Embryonic facial prominence (tissue), 1 donor: ENCODE measurements at regions not wholly inside any gene's neighbourhood (a gene's known extent, or its start where the extent isn't known, plus 50 kb on each side); places are given as distances from the start of the nearest gene placed in this dataset.

Experiments used
- DNase-seq: peaks from one replicate; pipeline ENCODE4 v3.0.0-alpha.2; 2016; ENCODE audit errors: extremely low spot score

DNA sequence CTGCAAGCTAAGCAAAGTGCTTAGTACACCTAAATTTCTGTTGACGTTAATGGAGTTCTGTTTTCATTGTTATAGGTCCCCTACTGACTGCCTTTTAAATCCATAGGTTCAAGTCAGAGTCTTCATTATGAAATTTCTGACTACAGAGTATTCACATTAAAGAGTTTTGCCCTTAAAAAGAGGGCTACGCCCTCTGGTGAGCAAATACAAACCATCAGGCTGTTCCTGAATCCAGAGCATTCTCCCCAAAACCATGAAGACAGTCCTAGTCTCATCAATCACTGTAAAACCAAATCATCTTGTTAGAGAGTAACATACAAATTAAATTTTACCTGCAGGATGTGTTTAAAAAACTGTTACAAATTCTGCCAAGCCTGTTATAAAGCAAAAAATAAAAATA is 1091.7 kb downstream of the TDRD15 start:
- DNase-seq, result no peak

DNA sequence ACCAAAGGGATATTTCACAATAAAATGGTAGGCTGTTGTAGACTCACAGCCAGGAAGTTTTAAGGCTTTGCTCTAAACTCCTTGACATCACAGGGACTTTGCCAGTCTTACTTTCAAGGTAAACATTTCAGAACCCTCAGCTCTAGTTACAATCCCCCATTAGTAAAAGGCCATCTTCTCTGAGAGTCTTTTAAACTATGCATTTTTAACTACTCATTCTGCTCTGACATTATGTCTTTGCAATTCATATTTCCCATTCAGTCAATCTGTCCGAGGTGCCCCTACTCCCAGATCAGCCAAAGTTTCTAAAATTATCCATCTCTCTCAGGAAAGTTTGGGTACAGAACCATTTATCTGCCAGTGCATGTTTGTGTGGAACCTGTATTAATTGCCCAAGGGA is 1094.1 kb downstream of the TDRD15 start:
- DNase-seq, result no peak

DNA sequence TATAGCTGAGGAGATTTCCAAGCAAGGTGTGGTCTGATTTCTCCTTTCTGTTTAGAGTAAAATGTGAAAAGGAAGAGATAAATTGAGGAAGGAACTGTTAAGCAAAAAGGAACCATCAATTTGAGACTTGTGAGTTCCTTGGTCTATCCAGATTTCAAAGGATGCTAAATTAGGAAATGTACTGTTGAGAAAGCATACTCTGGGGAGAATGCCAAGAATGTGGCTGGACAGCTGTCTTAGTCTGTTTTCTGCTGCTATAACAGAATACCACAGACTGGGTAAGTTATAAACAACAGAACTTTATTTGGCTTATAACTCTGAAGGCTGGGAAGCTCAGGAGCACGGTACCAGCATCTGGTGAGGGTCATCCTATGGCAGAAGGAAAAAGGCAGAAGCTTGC is 1097.2 kb downstream of the TDRD15 start:
- DNase-seq, result no peak

DNA sequence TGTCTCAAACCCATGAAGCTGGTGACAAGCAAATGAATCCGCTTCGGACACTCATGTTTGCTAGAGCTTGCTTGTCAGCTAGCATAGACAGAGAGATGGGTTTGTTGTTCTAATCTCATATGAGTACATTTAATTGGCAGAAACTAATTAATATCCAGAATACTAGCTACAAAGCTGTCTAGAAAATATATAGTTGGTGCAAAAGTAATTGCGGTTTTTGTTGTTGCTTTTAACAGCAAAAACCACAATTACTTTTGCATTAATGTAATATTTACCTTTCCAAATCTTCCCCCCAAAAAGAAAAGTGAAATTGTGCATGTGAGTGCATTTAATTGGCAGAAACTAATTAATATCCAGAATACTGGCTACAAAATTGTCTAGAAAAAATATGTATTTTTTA is 1115.2 kb downstream of the TDRD15 start:
- DNase-seq, result no peak

GRCh38 chr2:22247466-22247865 is 1123.7 kb downstream of the TDRD15 start:
- DNase-seq, result no peak

- no peak for DNase-seq
Measured at GRCh38 chr2:22248851-22249250, 1125.1 kb downstream of the TDRD15 start.

DNA sequence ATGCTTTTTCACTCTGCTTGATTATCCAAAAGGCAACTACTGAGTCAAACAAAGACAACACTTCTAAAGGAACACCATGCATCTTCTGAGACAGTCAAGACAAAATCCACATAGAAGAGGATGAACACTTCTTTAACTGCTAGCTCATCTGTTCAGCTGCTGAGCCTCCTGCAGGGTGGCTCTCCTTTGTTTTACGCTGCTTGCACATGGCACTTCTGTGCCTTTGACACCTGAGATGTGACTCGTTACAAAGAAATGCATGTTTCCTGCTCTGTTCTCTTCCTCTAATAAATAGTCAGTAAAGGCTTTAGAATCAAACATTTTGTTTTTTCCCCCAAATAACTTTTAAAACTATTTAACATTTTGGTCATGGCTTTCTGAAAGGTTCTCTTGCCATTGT is 1129.4 kb downstream of the TDRD15 start:
- DNase-seq, result no peak

DNA sequence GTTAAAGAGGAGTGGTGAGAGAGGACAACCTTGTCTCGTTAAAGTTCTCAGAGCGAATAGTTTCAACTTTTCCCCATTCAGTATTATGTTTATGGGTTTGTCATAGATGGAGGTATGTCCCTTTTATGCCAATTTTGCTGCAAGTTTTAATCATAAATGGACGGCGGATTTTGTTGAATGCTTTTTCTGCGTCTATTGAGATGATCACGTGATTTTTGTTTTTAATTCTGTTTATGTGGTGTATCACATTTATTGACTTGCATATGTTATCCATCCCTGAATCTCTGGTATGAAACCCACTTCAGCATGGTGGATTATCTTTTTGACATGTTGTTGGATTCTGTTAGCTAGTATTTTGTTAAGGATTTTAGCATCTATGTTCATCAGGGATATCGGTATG is 1123.8 kb upstream of the KLHL29 start:
- DNase-seq, result no peak

DNA sequence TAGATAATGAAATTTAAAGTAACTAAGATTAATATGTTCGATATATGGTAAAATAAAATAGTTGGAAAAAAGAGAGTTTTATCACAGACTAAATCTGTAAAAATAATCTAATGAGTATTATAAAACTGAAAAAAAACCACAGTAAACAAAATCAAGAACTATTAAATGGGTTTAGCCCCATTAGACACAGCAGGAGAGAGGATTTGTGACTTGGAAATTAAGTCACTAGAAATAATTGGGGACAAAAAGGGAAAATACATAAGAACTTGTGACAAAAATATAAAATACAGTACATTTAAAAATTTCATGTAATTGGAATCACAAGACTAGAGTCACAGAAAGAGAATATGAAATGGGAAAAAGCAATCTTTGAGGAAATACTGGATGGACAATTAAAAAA is 1114.6 kb upstream of the KLHL29 start:
- no peak for DNase-seq

DNA sequence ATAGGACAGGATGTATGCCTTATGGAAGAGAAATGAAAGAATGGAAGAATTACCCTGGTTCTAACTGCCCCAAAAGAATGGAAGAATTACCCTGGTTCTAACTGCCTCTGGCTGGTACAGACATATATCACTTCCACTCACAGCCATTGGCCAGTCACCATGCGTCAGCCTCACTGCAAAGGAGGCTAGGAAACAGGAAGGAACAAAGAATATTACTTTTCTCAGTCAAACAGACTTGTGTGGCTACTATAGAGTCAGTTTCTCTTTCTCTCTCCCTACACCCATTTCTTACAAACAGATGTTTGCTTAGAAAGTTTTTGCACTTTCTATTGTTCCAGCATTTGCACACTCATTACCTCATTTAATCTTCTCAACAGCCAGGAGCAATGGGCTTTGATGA is 1111.1 kb upstream of the KLHL29 start:
- no peak for DNase-seq

DNA sequence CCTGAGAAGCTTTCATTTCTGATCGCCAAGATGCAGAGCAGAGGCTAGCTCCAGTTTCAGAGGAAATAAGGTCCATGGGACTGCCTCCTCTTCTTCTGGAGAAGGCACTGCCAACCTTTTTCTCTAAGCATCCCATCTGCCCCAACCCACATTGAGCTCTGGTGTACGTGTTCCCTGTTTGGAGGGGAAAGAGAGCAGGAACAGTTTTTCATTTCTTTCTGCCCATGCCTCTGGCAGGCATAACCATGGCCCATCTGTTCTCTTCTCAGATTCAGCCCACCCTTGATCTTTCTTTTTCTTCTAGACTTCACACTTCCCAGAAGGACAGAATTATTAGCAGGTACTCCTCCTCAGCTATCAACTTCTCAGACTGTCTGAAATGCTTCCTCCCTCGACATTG is 1110.3 kb upstream of the KLHL29 start:
- DNase-seq, result no peak

DNA sequence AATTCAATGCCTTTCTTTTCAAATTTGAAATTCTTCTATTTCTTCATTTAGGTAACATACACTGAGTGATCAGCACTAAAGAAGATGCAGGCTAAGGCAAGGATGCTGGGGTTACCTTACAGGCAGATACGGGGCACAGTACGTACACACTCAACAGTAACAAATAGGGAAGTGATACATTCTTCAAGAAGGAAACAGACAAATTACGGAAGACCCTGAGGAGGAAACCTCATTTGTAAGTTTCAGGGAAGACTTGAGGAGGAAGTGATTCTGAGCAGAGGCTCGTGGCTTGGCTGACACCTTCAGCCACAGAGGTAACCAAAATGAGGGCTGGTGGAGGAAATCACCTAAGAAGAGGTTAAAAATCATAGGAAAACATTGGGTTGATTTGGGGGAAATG is 1108.3 kb upstream of the KLHL29 start:
- DNase-seq, result no peak

- DNase-seq, result no peak
Measured at GRCh38 chr2:22279541-22279940, 1105.4 kb upstream of the KLHL29 start.

GRCh38 chr2:22281033-22281432 is 1103.9 kb upstream of the KLHL29 start:
- no peak for DNase-seq

DNA sequence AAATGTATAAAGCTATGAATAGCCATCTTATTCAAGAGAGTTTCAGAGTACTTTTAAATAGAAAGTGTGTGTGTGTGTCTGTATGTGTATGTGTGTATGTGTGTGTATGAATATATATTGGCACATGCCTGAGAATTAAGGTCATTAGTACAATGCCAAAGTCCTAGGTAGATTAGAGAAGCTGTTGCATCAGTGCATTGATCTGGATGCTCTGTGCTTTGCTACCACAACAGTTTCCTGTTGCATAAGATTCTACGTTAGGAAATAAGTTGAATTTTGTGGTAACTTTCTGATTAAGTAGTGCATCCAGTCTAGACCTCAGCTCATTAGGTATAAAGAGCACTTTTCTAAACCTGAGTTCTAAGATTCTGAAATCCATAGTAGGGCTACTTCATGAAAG is 1102.8 kb upstream of the KLHL29 start:
- DNase-seq, result no peak

DNA sequence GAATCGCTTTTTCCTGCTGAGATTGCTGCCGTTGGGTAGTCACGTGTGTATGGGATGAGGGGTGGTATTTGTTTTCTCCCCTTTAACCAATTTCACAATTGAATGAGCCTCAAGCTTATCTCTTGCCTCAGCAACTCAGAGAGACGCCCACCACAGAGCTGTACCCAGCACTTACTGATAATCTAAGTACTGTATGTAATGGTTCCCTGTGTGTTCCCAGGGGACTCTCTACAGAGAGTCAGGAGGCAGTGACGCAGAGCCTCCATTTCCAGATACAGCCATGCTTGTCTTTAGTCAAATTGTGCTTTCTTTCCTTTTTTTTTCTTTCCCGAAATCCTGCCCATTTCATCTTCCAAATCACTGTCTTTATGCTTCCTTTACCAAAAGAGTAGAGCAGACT is 1102.1 kb upstream of the KLHL29 start:
- DNase-seq, result no peak

GRCh38 chr2:22283436-22283835 is 1101.5 kb upstream of the KLHL29 start:
- no peak for DNase-seq

DNA sequence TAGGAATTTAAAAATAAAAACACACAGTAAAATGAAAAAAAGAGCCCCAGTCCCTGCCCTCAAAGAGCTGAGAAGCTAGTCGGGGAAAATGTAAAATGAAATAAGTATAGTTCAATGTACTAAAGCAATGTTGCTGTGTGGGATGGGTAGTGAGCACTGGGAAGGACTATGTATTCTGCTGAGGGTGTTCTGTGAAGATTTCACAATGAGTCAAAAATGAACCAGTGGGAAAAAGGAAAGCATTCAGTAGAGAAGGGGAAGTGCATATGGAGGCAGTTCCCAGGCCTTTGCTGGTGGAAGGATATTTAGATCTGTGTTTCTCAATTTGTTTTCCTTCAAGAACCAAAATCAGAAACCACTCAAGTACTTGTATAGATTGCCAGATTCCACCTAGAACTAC is 1094.7 kb upstream of the KLHL29 start:
- no peak for DNase-seq

DNA sequence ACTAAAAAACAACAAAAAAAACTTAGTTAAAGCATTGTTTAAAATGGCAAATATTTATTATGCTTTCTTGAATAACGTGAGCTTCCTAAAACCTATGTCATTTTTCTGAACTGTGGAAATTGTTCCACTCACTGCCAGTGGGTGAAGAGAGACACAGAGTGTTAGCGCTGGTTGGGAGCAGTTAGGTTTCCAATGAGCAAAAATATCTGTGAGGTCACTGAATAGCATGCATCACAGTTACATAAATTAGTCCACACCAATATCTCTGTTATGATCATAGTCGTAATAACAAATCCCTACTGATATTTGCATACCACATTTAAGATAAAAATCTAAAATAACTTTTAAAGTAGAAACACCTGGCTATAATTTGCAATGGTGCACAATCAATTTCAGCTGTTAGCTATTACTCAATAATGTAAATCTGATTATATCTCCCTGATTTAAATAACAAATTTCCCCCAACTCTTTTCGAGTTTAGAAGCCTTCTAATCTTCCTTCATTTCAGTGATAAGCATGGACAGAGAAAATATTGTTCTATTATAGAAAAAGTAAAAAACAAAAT is 1094.0 kb upstream of the KLHL29 start:
- DNase-seq, result no peak

- no peak for DNase-seq
Measured at GRCh38 chr2:22301228-22301627, 1083.8 kb upstream of the KLHL29 start.

- DNase-seq, result no peak
Measured at GRCh38 chr2:22326250-22326649, 1058.7 kb upstream of the KLHL29 start.

- DNase-seq, result no peak
Measured at GRCh38 chr2:22329211-22330154, 1055.5 kb upstream of the KLHL29 start.

DNA sequence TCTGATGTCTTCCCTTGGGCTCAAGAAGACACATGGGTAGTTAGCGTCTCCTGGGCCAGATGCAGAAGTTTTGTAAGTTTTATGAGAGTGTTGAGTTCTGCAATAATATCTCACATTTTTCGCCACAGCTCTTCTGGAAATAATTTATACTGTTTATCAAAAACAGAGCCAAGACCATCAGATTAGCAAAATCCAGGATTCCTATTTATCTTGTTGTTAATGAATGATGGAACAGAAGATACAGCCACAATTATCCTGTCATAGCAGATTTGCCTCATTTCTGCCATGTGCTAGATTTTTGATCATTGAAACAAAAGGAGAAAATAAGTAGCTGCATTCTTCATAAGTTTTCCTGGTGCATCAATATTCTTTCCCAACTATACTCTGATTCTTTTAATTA is 1048.6 kb upstream of the KLHL29 start:
- DNase-seq, result no peak

- DNase-seq, result no peak
Measured at GRCh38 chr2:22340716-22341115, 1044.3 kb upstream of the KLHL29 start.
